Smooth muscle cell of the brain vasculature (primary cell): ENCODE measurements at regions not wholly inside any gene's neighbourhood (a gene's known extent, or its start where the extent isn't known, plus 50 kb on each side); places are given as distances from the start of the nearest gene placed in this dataset.

ENCODE experiments used
- DNase-seq: peaks from one replicate; pipeline ENCODE4 v3.0.0-alpha.2; 2012; ENCODE audit warnings: low read depth, low spot score

- DNase-seq = no peak
These were observed 1029.1 kb upstream of the MANEA start for GRCh38 chr6:94548201-94548600.

DNA sequence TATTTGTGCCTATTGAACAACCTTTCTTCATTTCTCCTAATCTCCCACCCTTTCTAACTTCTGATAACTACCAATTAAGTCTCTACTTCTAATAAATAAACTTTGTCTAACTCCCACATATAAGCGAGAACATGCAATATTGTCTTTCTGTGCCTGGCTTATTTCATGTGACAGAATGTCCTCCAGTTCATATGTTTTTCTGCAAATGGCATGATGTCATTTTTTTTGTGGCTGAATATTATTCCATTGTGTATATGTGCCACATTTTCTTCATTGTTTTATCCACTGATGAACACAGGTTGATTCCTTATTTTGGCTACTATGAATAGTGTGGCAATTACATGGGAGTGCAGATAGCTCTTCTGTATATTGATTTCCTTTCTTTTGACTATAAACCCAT, 1041.5 kb upstream of the MANEA start:
- no peak for DNase-seq

- DNase-seq = no peak
These were observed 1065.7 kb upstream of the MANEA start for GRCh38 chr6:94511502-94512088.

DNA sequence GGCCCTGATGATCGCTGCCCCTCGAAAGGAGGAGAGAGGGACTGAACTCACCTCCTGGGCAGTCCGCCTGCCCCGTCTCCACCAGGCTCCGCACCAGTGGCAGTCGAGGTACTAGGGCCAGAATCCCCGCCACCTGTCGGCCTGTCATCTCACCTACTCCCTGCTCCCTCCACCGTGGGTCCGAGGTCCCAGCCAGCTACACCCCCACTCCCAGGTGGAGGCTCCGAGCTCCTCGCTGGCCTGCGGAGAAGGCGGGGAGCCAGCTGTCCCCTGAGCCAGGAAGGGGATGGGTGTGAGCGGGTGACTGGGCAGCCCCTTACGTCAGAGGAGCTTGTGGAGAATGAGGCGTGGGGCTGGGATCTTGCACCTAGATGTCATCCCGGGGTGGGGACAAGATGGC, 1066.5 kb upstream of the MANEA start:
- no peak for DNase-seq

GRCh38 chr6:94501516-94501915, 1075.8 kb upstream of the MANEA start:
- DNase-seq = no peak

GRCh38 chr6:94498099-94498498, 1078.7 kb upstream of the EPHA7 start:
- no peak for DNase-seq

DNA sequence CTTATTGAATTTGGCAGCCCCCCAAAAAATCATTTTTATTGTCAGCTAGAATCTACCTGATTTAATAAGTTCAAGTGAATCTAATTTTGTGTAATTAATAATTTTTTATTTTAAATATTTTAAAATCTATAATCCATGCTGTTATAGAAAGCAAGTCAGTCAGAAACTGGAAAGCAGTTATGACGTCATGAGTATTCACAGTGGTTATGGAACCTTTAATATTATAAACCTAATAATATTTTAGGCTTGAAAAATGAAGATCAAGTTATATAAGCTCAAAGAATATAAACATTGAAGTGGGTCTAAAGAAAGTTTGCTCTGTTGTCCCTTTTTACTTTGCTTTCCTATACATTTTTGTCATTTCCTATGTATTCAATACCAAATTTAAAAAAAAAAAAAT, 1075.1 kb upstream of the EPHA7 start:
- no peak for DNase-seq

DNA sequence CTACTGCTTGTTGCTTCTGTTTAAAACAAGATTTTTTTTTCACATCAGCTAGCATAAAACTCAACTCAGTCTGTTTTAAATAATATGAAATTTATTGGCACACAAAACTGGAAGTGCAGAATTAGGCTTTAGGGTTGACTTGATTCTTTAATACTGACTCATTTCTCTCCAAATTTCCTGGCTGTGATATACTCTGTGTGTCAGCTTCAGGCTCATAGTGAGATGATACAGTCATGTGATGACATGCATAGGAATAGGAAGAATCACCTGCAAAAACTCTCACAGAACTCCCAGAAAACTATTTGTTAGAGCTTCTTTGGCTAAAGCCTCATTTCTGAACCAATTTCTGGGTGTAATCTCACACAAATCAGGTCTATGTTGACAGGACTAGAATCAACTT, 1068.0 kb upstream of the EPHA7 start:
- no peak for DNase-seq

- DNase-seq = no peak
These were observed 1059.0 kb upstream of the EPHA7 start for GRCh38 chr6:94478133-94479005.

GRCh38 chr6:94468830-94469229, 1049.5 kb upstream of the EPHA7 start:
- no peak for DNase-seq

DNA sequence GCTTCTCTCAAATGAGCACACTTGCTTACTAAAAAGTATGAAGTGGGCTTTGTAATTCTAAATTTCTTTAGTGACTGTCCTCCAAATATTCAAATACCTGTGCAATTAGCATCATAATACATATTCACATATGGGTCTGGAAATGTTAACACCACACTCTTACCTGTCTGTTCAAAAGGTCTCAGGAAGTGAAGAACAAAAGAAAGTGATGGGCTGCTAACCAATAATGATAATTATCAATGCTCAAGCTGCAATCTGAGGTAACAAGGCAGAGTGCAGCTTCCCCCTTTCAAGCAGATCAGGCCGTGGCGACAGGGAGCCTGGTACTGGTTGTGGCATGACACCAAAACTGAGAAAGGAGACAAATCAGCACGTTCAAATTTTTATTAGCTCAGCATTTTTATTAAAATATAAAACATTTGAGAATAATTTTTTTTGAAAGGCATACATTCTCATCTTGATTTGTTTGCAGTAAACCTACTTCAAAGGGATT, 1044.7 kb upstream of the EPHA7 start:
- DNase-seq = no peak

- DNase-seq = no peak
These were observed 1043.9 kb upstream of the EPHA7 start for GRCh38 chr6:94463306-94463705.

GRCh38 chr6:94462231-94462630, 1042.9 kb upstream of the EPHA7 start:
- DNase-seq = no peak

DNA sequence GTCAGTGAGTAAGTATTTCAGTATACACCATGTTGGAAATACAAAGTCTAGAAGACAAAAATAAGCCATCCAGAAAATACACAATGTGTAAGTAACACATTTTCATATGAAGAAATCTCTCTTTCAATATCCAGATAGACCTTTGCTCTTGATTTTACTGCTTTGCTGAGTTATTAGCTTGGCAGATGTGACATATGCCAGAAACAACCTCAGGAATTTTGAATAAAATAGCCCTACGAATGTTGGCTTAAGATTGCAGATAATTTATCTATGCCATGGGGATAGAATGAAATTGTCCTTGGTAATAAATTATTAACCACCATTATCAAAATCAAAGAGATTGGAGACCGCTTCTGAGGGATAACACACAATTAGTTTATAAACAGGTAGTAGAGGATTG, 1036.9 kb upstream of the EPHA7 start:
- DNase-seq = no peak

DNA sequence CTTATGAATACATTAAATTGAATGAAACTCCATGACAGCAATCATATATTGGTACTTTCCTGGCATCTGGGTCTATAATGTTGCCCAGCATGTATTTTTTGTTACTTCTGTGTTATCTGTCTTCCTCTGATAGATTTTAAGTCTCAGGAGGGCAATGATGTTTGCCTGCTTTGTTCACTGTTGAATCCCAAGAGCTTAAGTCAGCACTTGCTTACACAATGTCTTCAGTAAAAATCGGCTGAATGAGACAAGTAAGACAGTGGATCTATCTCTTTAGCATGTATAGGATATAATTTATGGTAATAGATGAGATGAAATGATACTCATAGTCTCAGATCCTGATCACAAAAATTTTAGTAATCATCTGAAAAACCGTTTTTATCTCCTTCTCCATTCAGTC, 1034.9 kb upstream of the EPHA7 start:
- DNase-seq = no peak

- no peak for DNase-seq
These were observed 1026.8 kb upstream of the EPHA7 start for GRCh38 chr6:94446120-94446519.

- no peak for DNase-seq
These were observed 1024.3 kb upstream of the EPHA7 start for GRCh38 chr6:94443701-94444100.

DNA sequence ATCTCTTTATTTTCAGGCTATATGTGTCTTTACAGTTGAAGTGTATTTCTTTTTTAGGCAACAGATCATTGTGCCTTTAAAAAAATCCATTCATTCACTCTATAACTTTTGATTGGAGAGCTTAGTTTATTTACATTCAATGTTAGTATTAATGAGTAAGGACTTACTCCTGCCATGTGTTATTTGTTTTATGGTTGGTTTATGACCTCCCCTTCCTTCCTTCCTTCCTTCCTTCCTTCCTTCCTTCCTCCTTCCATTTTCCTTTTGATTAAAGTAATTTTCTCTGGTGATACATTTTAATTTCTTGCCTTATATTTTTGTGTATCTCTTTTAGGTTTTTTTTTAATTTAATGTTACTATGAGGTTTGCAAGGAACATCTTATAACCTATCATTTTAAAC, 1005.3 kb upstream of the EPHA7 start:
- DNase-seq = no peak

DNA sequence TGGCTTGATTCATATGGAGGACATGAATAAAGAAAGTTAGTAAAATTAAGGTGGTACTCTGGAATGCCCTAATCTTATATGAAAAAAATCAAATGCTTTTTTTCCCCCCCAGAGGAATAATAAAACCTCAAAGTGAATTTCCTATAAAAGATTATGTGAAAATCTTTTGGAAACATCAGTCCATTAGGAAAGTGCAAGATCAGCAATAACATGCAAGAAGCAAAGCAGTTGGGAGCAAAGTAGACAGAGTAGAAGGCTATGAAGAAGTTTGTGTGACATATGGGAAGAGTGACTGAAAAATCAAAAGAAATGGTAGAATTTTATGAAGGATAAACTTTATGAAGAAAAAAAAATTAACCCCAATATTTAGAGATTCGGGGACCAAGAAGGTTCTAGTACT, 998.0 kb upstream of the EPHA7 start:
- no peak for DNase-seq

GRCh38 chr6:94414041-94414440, 994.7 kb upstream of the EPHA7 start:
- DNase-seq = no peak

- DNase-seq = no peak
These were observed 982.0 kb upstream of the EPHA7 start for GRCh38 chr6:94401311-94401710.

DNA sequence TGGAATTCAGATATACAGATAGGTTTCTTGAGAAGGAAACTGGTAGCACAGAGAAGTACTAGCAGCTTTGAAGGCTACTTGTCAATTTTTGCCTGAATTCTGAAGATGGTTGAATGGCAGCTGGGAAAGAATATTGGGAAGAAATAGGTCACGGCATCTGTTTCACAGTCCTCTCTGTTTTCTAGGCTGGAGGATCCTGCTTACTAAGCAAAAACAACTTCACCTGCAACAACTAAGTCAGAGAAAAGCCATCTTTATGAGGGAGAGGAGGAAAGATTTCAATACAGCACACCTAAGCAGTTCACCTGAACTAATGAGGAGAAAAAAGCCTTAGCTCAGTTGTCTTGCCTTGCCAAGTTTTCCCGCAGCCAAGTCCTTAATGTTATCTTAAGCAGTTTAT, 975.5 kb upstream of the EPHA7 start:
- no peak for DNase-seq

DNA sequence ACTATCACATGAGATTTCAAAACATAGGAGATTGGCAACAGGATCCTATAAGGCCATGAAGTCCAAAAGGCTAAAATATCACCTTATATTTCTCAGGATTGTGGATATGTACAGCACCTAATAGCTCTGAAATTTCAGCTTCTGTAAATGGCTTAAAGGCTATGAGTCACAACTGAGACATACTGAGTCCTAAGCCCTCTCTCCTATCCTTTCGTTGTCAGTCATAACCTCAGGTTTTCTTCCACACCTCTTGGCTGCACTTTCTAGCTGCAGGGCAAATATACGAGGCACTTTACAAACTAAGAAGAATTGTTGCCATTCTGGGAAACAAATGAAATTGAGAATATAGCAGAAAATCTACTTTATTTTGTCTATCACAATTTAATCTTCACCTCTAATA, 969.9 kb upstream of the EPHA7 start:
- no peak for DNase-seq
